Upper lobe of left lung (tissue), 4 donors: ENCODE measurements at regions not wholly inside any gene's neighbourhood (a gene's known extent, or its start where the extent isn't known, plus 50 kb on each side); places are given as distances from the start of the nearest gene placed in this dataset.

ENCODE experiments used
- CTCF ChIP-seq, 6 experiments: fragments of 450-650 bp in 4 of 6; fragments of 200-600 bp in 2 of 6; sonication (generic) in 2 of 6; IDR thresholded peaks; one replicate each; pipeline ENCODE4 v1.5.1; 2016 to 2019; ENCODE audit warnings: antibody characterized with exemption in 6 of 6
- POLR2A ChIP-seq, 4 donors: fragments of 450-650 bp; IDR thresholded peaks; one replicate each; pipeline ENCODE4 v1.5.1; 2016 to 2017; ENCODE audit warnings: antibody characterized with exemption in 4 of 4, mild to moderate bottlenecking in 2 of 4
- POLR2AphosphoS5 ChIP-seq, 2 donors: sonication (generic); formaldehyde crosslinking; IDR thresholded peaks; one replicate each; pipeline ENCODE4 v1.5.1; 2017; ENCODE audit warnings: antibody characterized with exemption in 2 of 2

GRCh38 chr22:27253108-27253902, 548.3 kb downstream of the MN1 start:
- TF ChIP-seq POLR2A (IDR thresholded peaks at IDR 0.05) (no peak), CTCF (IDR thresholded peaks at IDR 0.05) (no peak), POLR2AphosphoS5 (IDR thresholded peaks at IDR 0.05) (no peak)
